Hepatocyte (in vitro differentiated cells): ENCODE measurements at regions not wholly inside any gene's neighbourhood (a gene's known extent, or its start where the extent isn't known, plus 50 kb on each side); places are given as distances from the start of the nearest gene placed in this dataset.

Experiments used
- EZH2phosphoT487 ChIP-seq: fragments of 200-600 bp; sonication (generic); IDR thresholded peaks from one replicate; pipeline ENCODE4 v1.6.1; 2018; ENCODE audit warnings: antibody characterized with exemption, mild to moderate bottlenecking, low read depth, moderate library complexity; ENCODE audit not compliant: unreplicated experiment, severe bottlenecking
- TF ChIP-seq, protein P1 (sequence below): fragments of 200-600 bp; sonication (generic); IDR thresholded peaks from 2 replicates; pipeline ENCODE4 v1.5.1; 2016; ENCODE audit warnings: antibody characterized with exemption, mild to moderate bottlenecking; ENCODE audit not compliant: poor library complexity

DNA sequence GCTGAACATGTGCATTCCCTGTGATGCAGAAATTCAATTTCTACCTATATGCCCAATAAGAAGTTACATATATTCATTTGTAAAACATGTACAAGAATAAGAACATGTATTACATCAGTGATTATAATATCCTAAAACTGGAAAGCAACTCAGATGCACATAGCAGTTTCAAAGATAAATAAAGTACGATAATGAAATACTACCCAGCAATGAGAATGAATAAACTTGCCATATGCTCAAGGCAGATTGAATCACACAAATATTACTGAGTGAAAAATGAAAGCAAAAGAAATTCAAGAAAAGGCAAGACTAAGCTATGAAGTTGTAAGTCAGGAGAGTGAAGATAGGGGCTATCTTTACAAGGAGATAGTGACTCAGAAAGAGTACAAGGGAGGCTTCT is 345.3 kb upstream of the OR4E1 start:
- TF ChIP-seq, protein P1, sequence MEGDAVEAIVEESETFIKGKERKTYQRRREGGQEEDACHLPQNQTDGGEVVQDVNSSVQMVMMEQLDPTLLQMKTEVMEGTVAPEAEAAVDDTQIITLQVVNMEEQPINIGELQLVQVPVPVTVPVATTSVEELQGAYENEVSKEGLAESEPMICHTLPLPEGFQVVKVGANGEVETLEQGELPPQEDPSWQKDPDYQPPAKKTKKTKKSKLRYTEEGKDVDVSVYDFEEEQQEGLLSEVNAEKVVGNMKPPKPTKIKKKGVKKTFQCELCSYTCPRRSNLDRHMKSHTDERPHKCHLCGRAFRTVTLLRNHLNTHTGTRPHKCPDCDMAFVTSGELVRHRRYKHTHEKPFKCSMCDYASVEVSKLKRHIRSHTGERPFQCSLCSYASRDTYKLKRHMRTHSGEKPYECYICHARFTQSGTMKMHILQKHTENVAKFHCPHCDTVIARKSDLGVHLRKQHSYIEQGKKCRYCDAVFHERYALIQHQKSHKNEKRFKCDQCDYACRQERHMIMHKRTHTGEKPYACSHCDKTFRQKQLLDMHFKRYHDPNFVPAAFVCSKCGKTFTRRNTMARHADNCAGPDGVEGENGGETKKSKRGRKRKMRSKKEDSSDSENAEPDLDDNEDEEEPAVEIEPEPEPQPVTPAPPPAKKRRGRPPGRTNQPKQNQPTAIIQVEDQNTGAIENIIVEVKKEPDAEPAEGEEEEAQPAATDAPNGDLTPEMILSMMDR = no peak
- no peak for TF ChIP-seq EZH2phosphoT487
